Fibroblast of lung (primary cell): ENCODE measurements at regions not wholly inside any gene's neighbourhood (a gene's known extent, or its start where the extent isn't known, plus 50 kb on each side); places are given as distances from the start of the nearest gene placed in this dataset.

Source experiments
- DNase-seq, 2 donors: peaks; one replicate each; pipeline versions ENCODE4 v3.0.0 to v3.0.0-alpha.2; 2010; ENCODE audit warnings: low read depth in 2 of 2
- H2AFZ ChIP-seq: 2 replicates; pipeline ENCODE4 v1.5.1; 2012; ENCODE audit warnings: low read length, control low read depth, inconsistent platforms
- H3K27ac ChIP-seq: 2 replicates; pipeline ENCODE4 v1.5.1; 2011; ENCODE audit warnings: low read length, control low read depth; ENCODE audit not compliant: insufficient read depth
- H3K27me3 ChIP-seq: 2 replicates; pipeline ENCODE4 v1.5.1; 2011; ENCODE audit warnings: mild to moderate bottlenecking, low read length; ENCODE audit not compliant: control insufficient read depth, insufficient read depth
- H3K36me3 ChIP-seq: 2 replicates; pipeline ENCODE4 v1.5.1; 2011; ENCODE audit warnings: low read length; ENCODE audit not compliant: control insufficient read depth, insufficient read depth
- H3K4me1 ChIP-seq: 2 replicates; pipeline ENCODE4 v1.5.1; 2011; ENCODE audit warnings: low read length; ENCODE audit not compliant: control insufficient read depth, insufficient read depth; ENCODE audit errors: extremely low read depth
- H3K4me2 ChIP-seq: 2 replicates; pipeline ENCODE4 v1.5.1; 2011; ENCODE audit warnings: low read length, control low read depth; ENCODE audit not compliant: insufficient read depth; ENCODE audit errors: extremely low read depth
- H3K4me3 ChIP-seq, 4 experiments: fragments of 200-600 bp in 1 of 4; sonication (generic) in 1 of 4; replicated peaks in 1 of 4; 2 replicates each; pipeline ENCODE4 v1.5.1; 2011 to 2016; ENCODE audit warnings: low read length in 4 of 4, low read depth in 3 of 4, mild to moderate bottlenecking in 3 of 4, control low read depth in 2 of 4, inconsistent platforms in 1 of 4, mixed read lengths in 1 of 4; ENCODE audit not compliant: insufficient read depth in 1 of 4; ENCODE audit errors: control extremely low read depth in 1 of 4
- H3K79me2 ChIP-seq: 2 replicates; pipeline ENCODE4 v1.5.1; 2012; ENCODE audit warnings: mild to moderate bottlenecking, low read length, inconsistent platforms; ENCODE audit not compliant: control insufficient read depth, insufficient read depth
- H3K9ac ChIP-seq: 2 replicates; pipeline ENCODE4 v1.5.1; 2011; ENCODE audit warnings: mild to moderate bottlenecking, low read length, control low read depth; ENCODE audit not compliant: insufficient read depth
- H3K9me3 ChIP-seq: 2 replicates; pipeline ENCODE4 v1.5.1; 2012; ENCODE audit warnings: low read depth, low read length; ENCODE audit not compliant: control insufficient read depth, insufficient read depth
- H4K20me1 ChIP-seq: 2 replicates; pipeline ENCODE4 v1.5.1; 2011; ENCODE audit warnings: low read length; ENCODE audit not compliant: control insufficient read depth, insufficient read depth; ENCODE audit errors: extremely low read depth
- CTCF ChIP-seq, 2 donors: IDR thresholded peaks in 1 of 2; conservative IDR thresholded peaks in 1 of 2; 1 replicate in 1 of 2; 2 replicates in 1 of 2; pipeline ENCODE4 v1.5.1; 2011 to 2012; ENCODE audit warnings: low read length in 2 of 2, control low read depth in 1 of 2, inconsistent platforms in 1 of 2, low read depth in 1 of 2, mild to moderate bottlenecking in 1 of 2
- EZH2 ChIP-seq: IDR thresholded peaks from 2 replicates; pipeline ENCODE4 v1.5.1; 2012; ENCODE audit warnings: low read length, control low read depth, mild to moderate bottlenecking; ENCODE audit errors: missing control alignments

DNA sequence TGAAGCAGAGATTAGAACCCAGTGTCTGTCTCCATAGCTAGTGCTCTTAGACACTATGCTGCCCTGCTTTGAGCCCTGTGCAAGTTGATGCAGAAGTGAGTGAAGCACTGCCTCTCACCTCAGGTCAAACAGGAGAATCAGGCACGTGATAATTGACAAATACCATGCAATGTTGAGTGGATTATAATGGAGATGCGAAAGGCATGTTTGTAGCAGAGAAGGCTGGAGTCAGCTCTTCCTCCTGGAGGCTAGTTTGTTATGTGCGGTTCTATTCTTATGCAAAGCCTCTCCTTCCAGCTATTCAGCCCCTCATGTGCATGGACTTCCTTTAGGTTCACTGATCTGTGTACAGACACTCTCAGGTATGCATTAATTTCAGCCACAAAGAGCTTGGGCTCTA, 108.5 kb downstream of the MANEA start:
- Histone ChIP-seq H3K36me3 (no peaks in the 10 kb centered on the region), H3K4me3 (no peak overlapping the region), H3K79me2 (no peaks in the 10 kb centered on the region), H3K9me3 (no peaks in the 10 kb centered on the region), H3K4me1 (no peaks in the 10 kb centered on the region), H3K9ac (no peak overlapping the region), H4K20me1 (no peaks in the 10 kb centered on the region), H3K4me2 (no peak overlapping the region), H2AFZ (no peak overlapping the region), H3K27ac (no peak overlapping the region), H3K27me3 (no peaks in the 10 kb centered on the region)
- no peak for TF ChIP-seq CTCF (conservative IDR thresholded peaks at IDR 0.05 in 1 of 2, IDR thresholded peaks at IDR 0.05 in 1 of 2; ENCODE audit: low read depth in 1 of 2, low read length in 2 of 2)
- no peak for TF ChIP-seq EZH2
- DNase-seq = no peak

DNA sequence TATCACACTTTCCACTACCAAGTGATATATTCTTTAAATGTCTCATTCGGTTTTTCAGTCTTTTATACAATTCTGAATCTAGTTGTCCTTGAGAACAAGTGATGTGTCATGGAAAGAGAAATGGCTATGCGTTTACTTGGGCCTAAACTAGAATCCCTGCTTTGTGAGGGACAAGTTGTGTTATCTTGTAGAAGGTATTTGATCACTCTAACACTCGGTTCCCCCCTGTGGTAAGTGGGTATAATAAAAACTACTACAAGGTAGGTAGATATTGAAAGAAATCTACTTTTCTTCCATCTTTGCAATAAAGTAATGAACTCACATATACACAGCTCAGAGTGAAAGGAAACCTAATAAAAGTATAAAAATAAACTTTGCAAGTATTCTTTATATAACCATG, 108.9 kb downstream of the MANEA start:
- Histone ChIP-seq H3K9ac (no peak overlapping the region), H3K27ac (no peak overlapping the region), H3K4me2 (no peak overlapping the region), H3K4me1 (no peaks in the 10 kb centered on the region), H3K79me2 (no peaks in the 10 kb centered on the region), H2AFZ (no peak overlapping the region), H4K20me1 (no peaks in the 10 kb centered on the region), H3K27me3 (no peaks in the 10 kb centered on the region), H3K4me3 (no peak overlapping the region), H3K9me3 (no peaks in the 10 kb centered on the region), H3K36me3 (no peaks in the 10 kb centered on the region)
- TF ChIP-seq EZH2 (no peak), CTCF (conservative IDR thresholded peaks at IDR 0.05 in 1 of 2, IDR thresholded peaks at IDR 0.05 in 1 of 2; ENCODE audit: low read depth in 1 of 2, low read length in 2 of 2) (no peak)
- DNase-seq = no peak

DNA sequence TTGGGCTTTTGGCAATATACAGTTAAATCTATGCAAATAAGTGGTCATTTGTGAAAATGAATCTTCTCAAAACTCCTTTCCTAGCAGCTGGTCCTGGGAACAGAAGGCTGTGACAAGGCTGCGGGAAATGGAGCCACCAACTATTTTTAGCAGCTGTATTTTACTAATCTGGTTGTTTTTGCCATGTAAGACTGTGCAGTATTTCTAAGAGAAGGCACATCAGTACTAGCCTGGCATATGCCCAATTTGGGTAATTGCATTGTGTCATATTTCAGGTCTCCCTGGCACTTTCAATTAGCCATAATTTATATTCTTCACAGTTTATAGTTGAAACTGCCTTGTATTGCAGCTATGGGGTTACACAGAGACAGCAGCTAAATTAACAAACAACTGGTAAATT, 109.6 kb downstream of the MANEA start:
- H2AFZ ChIP-seq = no peak overlapping the region
- no peaks in the 10 kb centered on the region for H3K4me1 ChIP-seq
- DNase-seq = no peak
- no peak for TF ChIP-seq EZH2
- no peak for TF ChIP-seq CTCF (conservative IDR thresholded peaks at IDR 0.05 in 1 of 2, IDR thresholded peaks at IDR 0.05 in 1 of 2; ENCODE audit: low read depth in 1 of 2, low read length in 2 of 2)
- H3K27me3 ChIP-seq = no peaks in the 10 kb centered on the region
- H3K4me3 ChIP-seq = no peak overlapping the region
- no peaks in the 10 kb centered on the region for H3K9me3 ChIP-seq
- no peak overlapping the region for H3K9ac ChIP-seq
- no peaks in the 10 kb centered on the region for H3K79me2 ChIP-seq
- H3K27ac ChIP-seq = no peak overlapping the region
- H3K4me2 ChIP-seq = no peak overlapping the region
- H3K36me3 ChIP-seq = no peaks in the 10 kb centered on the region
- no peaks in the 10 kb centered on the region for H4K20me1 ChIP-seq
